Neuronal stem cell (in vitro differentiated cells): ENCODE measurements at regions not wholly inside any gene's neighbourhood (a gene's known extent, or its start where the extent isn't known, plus 50 kb on each side); places are given as distances from the start of the nearest gene placed in this dataset.

Experiments
- DNase-seq: peaks from one replicate; pipeline ENCODE4 v3.0.0-alpha.2; 2013; ENCODE audit warnings: low spot score
- H2AFZ ChIP-seq: one replicate; pipeline ENCODE4 v1.6.1; 2013; ENCODE audit warnings: mild to moderate bottlenecking, low read length, inconsistent platforms
- H2AK5ac ChIP-seq: 2 replicates; pipeline ENCODE4 v1.6.1; 2013; ENCODE audit warnings: low read depth, mild to moderate bottlenecking, inconsistent platforms, low read length, moderate library complexity, mixed read lengths
- H2BK120ac ChIP-seq: 2 replicates; pipeline ENCODE4 v1.6.1; 2013; ENCODE audit warnings: low read depth, mild to moderate bottlenecking, inconsistent platforms, low read length, moderate library complexity, mixed read lengths
- H2BK12ac ChIP-seq: one replicate; pipeline ENCODE4 v1.6.1; 2013; ENCODE audit warnings: low read length, inconsistent platforms
- H2BK15ac ChIP-seq: 2 replicates; pipeline ENCODE4 v1.6.1; 2013; ENCODE audit warnings: mild to moderate bottlenecking, low read length, inconsistent platforms, mixed read lengths
- H2BK5ac ChIP-seq: one replicate; pipeline ENCODE4 v1.6.1; 2013; ENCODE audit warnings: inconsistent platforms, mild to moderate bottlenecking, low read length, moderate library complexity
- H3K14ac ChIP-seq: one replicate; pipeline ENCODE4 v1.6.1; 2013; ENCODE audit warnings: low read length, inconsistent platforms
- H3K18ac ChIP-seq: 2 replicates; pipeline ENCODE4 v1.6.1; 2013; ENCODE audit warnings: low read length, inconsistent platforms
- H3K23ac ChIP-seq: 2 replicates; pipeline ENCODE4 v1.6.1; 2013; ENCODE audit warnings: low read depth, mild to moderate bottlenecking, mixed read lengths, low read length, inconsistent platforms; ENCODE audit not compliant: poor library complexity
- H3K27ac ChIP-seq: replicated peaks from 3 replicates; pipeline ENCODE4 v1.5.1; 2013; ENCODE audit warnings: low read length, inconsistent platforms
- H3K27me3 ChIP-seq, 3 experiments: 2 replicates each; pipeline ENCODE4 v1.6.1; 2013; ENCODE audit warnings: low read length in 3 of 3, mild to moderate bottlenecking in 2 of 3, inconsistent platforms in 1 of 3, low read depth in 1 of 3, mixed read lengths in 1 of 3, moderate library complexity in 1 of 3; ENCODE audit not compliant: control insufficient read depth in 3 of 3, insufficient read depth in 3 of 3
- H3K36me3 ChIP-seq, 2 donors: replicated peaks in 1 of 2; 2 replicates each; pipeline ENCODE4 v1.6.1; 2013; ENCODE audit warnings: low read length in 2 of 2; ENCODE audit not compliant: control insufficient read depth in 2 of 2, insufficient read depth in 2 of 2
- H3K4ac ChIP-seq: 2 replicates; pipeline ENCODE4 v1.6.1; 2013; ENCODE audit warnings: inconsistent platforms, mild to moderate bottlenecking, low read length, moderate library complexity
- H3K4me1 ChIP-seq, 2 donors: 1 replicate in 1 of 2; 2 replicates in 1 of 2; pipeline ENCODE4 v1.6.1; 2013; ENCODE audit warnings: low read length in 2 of 2, low read depth in 1 of 2; ENCODE audit not compliant: control insufficient read depth in 2 of 2, insufficient read depth in 1 of 2
- H3K4me2 ChIP-seq: one replicate; pipeline ENCODE4 v1.6.1; 2013; ENCODE audit warnings: mild to moderate bottlenecking, low read length, inconsistent platforms; ENCODE audit not compliant: insufficient read depth, poor library complexity, severe bottlenecking
- H3K4me3 ChIP-seq, 2 donors: 2 replicates each; pipeline ENCODE4 v1.5.1; 2013; ENCODE audit warnings: low read length in 2 of 2, mild to moderate bottlenecking in 2 of 2, inconsistent platforms in 1 of 2, moderate library complexity in 1 of 2
- H3K79me1 ChIP-seq: one replicate; pipeline ENCODE4 v1.6.1; 2013; ENCODE audit warnings: low read depth, mild to moderate bottlenecking, inconsistent platforms, low read length, moderate library complexity
- H3K9ac ChIP-seq: one replicate; pipeline ENCODE4 v1.6.1; 2013; ENCODE audit warnings: mild to moderate bottlenecking, low read depth, low read length, inconsistent platforms; ENCODE audit not compliant: poor library complexity
- H3K9me3 ChIP-seq, 2 donors: replicated peaks in 1 of 2; 2 replicates each; pipeline versions ENCODE3 to v1.6.1; 2013; ENCODE audit warnings: low read length in 2 of 2, mild to moderate bottlenecking in 2 of 2, inconsistent platforms in 1 of 2, low read depth in 1 of 2, mixed read lengths in 1 of 2, moderate library complexity in 1 of 2; ENCODE audit not compliant: control insufficient read depth in 2 of 2, insufficient read depth in 1 of 2
- H4K8ac ChIP-seq: one replicate; pipeline ENCODE4 v1.6.1; 2013; ENCODE audit warnings: low read depth, mild to moderate bottlenecking, inconsistent platforms, low read length, moderate library complexity
- H4K91ac ChIP-seq: one replicate; pipeline ENCODE4 v1.6.1; 2013; ENCODE audit warnings: low read length, low read depth, mild to moderate bottlenecking, inconsistent platforms; ENCODE audit not compliant: poor library complexity
- WGBS, 2 donors: extraction: QIAGEN DNeasy Blood & Tissue Kit; methylation state at CpG; one replicate each; pipeline ENCODE4 v1.1.7; 2013; ENCODE audit warnings: missing lambda C conversion rate in 2 of 2, mixed read lengths in 1 of 2; ENCODE audit not compliant: insufficient read length in 2 of 2, insufficient replicate concordance in 1 of 2; ENCODE audit errors: extremely low coverage in 2 of 2; 5-methylcytosine and 5-hydroxymethylcytosine counted together

GRCh38 chr18:53780666-53781065 is 443.8 kb downstream of the MBD2 start:
- H3K4me2 ChIP-seq: no peak overlapping the region
- H2BK120ac ChIP-seq: no peak overlapping the region
- no peak overlapping the region for H3K4me3 ChIP-seq
- H3K4ac ChIP-seq: no peak overlapping the region
- H3K18ac ChIP-seq: no peak overlapping the region
- no peak overlapping the region for H2AK5ac ChIP-seq
- no peaks in the 10 kb centered on the region for H3K27me3 ChIP-seq
- no CpG with 5 or more reads among the region's 1 CpG for WGBS, 2 donors
- H3K36me3 ChIP-seq: no peaks in the 10 kb centered on the region
- no peak overlapping the region for H2BK5ac ChIP-seq
- H3K14ac ChIP-seq: no peak overlapping the region
- no peak overlapping the region for H4K8ac ChIP-seq
- no peak overlapping the region for H3K9ac ChIP-seq
- no peak overlapping the region for H2AFZ ChIP-seq
- no peak overlapping the region for H4K91ac ChIP-seq
- H2BK15ac ChIP-seq: no peak overlapping the region
- no peak overlapping the region for H3K27ac ChIP-seq
- H3K79me1 ChIP-seq: no peaks in the 10 kb centered on the region
- no peaks in the 10 kb centered on the region for H3K9me3 ChIP-seq
- no peak overlapping the region for H2BK12ac ChIP-seq
- no peak overlapping the region for H3K23ac ChIP-seq
- peaks cover 0 to 3% of the 10 kb centered on the region in 2 donors for H3K4me1 ChIP-seq
- no peak for DNase-seq

- no peak overlapping the region for H3K23ac ChIP-seq
- H2BK120ac ChIP-seq: no peak overlapping the region
- H3K9ac ChIP-seq: no peak overlapping the region
- no peaks in the 10 kb centered on the region for H3K4me1 ChIP-seq
- no peak overlapping the region for H3K4me2 ChIP-seq
- H3K36me3 ChIP-seq: no peaks in the 10 kb centered on the region
- DNase-seq: no peak
- H2BK12ac ChIP-seq: no peak overlapping the region
- H3K4ac ChIP-seq: no peak overlapping the region
- H3K27ac ChIP-seq: no peak overlapping the region
- H3K27me3 ChIP-seq: no peaks in the 10 kb centered on the region
- H2AFZ ChIP-seq: no peak overlapping the region
- no peak overlapping the region for H3K18ac ChIP-seq
- no peak overlapping the region for H3K4me3 ChIP-seq
- no peak overlapping the region for H2BK5ac ChIP-seq
- H3K79me1 ChIP-seq: no peaks in the 10 kb centered on the region
- no peak overlapping the region for H2BK15ac ChIP-seq
- no peak overlapping the region for H3K14ac ChIP-seq
- no CpG with 5 or more reads among the region's 2 CpGs for WGBS, 2 donors
- no peak overlapping the region for H4K91ac ChIP-seq
- H3K9me3 ChIP-seq: peaks cover 0 to 7% of the 10 kb centered on the region in 2 donors
- no peak overlapping the region for H2AK5ac ChIP-seq
- H4K8ac ChIP-seq: no peak overlapping the region
Measured at GRCh38 chr18:53772293-53772692, 452.2 kb downstream of the MBD2 start.

- no peak overlapping the region for H3K4me3 ChIP-seq
- H3K27ac ChIP-seq: no peak overlapping the region
- no peak overlapping the region for H2BK12ac ChIP-seq
- no peak overlapping the region for H2BK15ac ChIP-seq
- peaks cover 0 to 11% of the 10 kb centered on the region in 2 donors for H3K9me3 ChIP-seq
- H3K27me3 ChIP-seq: no peaks in the 10 kb centered on the region
- no peak overlapping the region for H4K91ac ChIP-seq
- no peak overlapping the region for H2BK120ac ChIP-seq
- H2AFZ ChIP-seq: no peak overlapping the region
- H3K4me1 ChIP-seq: no peaks in the 10 kb centered on the region
- no peak overlapping the region for H4K8ac ChIP-seq
- no peaks in the 10 kb centered on the region for H3K36me3 ChIP-seq
- H2AK5ac ChIP-seq: no peak overlapping the region
- H3K23ac ChIP-seq: no peak overlapping the region
- no peak overlapping the region for H3K18ac ChIP-seq
- H3K14ac ChIP-seq: no peak overlapping the region
- H3K79me1 ChIP-seq: no peaks in the 10 kb centered on the region
- DNase-seq: no peak
- H3K4me2 ChIP-seq: no peak overlapping the region
- no peak overlapping the region for H3K4ac ChIP-seq
- no peak overlapping the region for H3K9ac ChIP-seq
- no peak overlapping the region for H2BK5ac ChIP-seq
Measured at GRCh38 chr18:53771664-53772063, 452.8 kb downstream of the MBD2 start.

GRCh38 chr18:53765211-53765610 is 459.3 kb downstream of the MBD2 start:
- Histone ChIP-seq H2BK12ac (no peak overlapping the region), H2AFZ (no peak overlapping the region), H3K27ac (no peak overlapping the region), H2BK15ac (no peak overlapping the region), H3K9ac (no peak overlapping the region), H3K27me3 (no peaks in the 10 kb centered on the region), H3K4me2 (no peak overlapping the region), H3K79me1 (no peaks in the 10 kb centered on the region), H3K4ac (no peak overlapping the region), H3K4me1 (no peaks in the 10 kb centered on the region), H3K4me3 (no peak overlapping the region), H3K14ac (no peak overlapping the region), H2AK5ac (no peak overlapping the region), H3K23ac (no peak overlapping the region), H4K8ac (no peak overlapping the region), H3K9me3 (peaks cover 1 to 11% of the 10 kb centered on the region in 2 donors), H4K91ac (no peak overlapping the region), H2BK120ac (no peak overlapping the region), H3K36me3 (no peaks in the 10 kb centered on the region), H3K18ac (no peak overlapping the region), H2BK5ac (no peak overlapping the region)
- no peak for DNase-seq
- WGBS, 2 donors: no CpG with 5 or more reads among the region's 3 CpGs
